Activated CD8-positive, alpha-beta memory T cell treated with anti-CD3 and anti-CD28 coated beads for 36 hours (primary cell): ENCODE measurements at regions not wholly inside any gene's neighbourhood (a gene's known extent, or its start where the extent isn't known, plus 50 kb on each side); places are given as distances from the start of the nearest gene placed in this dataset.

ENCODE experiments used
- CTCF ChIA-PET: fragments of 350-600 bp; sonication (Branson Sonifier 250); formaldehyde crosslinking; loops from one replicate; lab custom pipeline; 2021; ENCODE audit warnings: antibody characterized with exemption; lab: Charles Lee
- POLR2A ChIA-PET: fragments of 350-600 bp; sonication (Branson Sonifier 250); formaldehyde crosslinking; loops from one replicate; lab custom pipeline; 2021; ENCODE audit warnings: antibody characterized with exemption; lab: Charles Lee

- CTCF ChIA-PET, result interaction anchor here (1.0 kb wide), 1 partner anchor 205 kb away, joined by 3 read pairs; no protein-coding TSS in a partner anchor
- POLR2A ChIA-PET, result interaction anchor here (0.6 to 1.0 kb wide), 2 partner anchors 206 to 888 kb away, joined by 3 read pairs; partner anchors contain the start of gene ID2
These were observed 206.4 kb upstream of the ID2 start for GRCh38 chr2:8475349-8476031.

- ChIA-PET POLR2A (interaction anchor here (0.9 to 1.6 kb wide), 3 partner anchors 9 to 66 kb away, joined by 4 to 7 read pairs (median 6); no protein-coding TSS in a partner anchor), CTCF (interaction anchor here (0.7 to 1.5 kb wide), 2 partner anchors 10 to 227 kb away, joined by 3 to 4 read pairs; no protein-coding TSS in a partner anchor)
These were observed 204.0 kb upstream of the ID2 start for GRCh38 chr2:8477552-8478470.

- ChIA-PET CTCF (interaction anchor here (1.5 kb wide), 1 partner anchor 10 kb away, joined by 4 read pairs; no protein-coding TSS in a partner anchor), POLR2A (interaction anchor here (0.9 to 1.6 kb wide), 3 partner anchors 8 to 66 kb away, joined by 4 to 7 read pairs (median 6); no protein-coding TSS in a partner anchor)
These were observed 203.4 kb upstream of the ID2 start for GRCh38 chr2:8478471-8478793.

- CTCF ChIA-PET, result interaction anchor here (0.9 kb wide), 1 partner anchor 36 kb away, joined by 3 read pairs; no protein-coding TSS in a partner anchor
- POLR2A ChIA-PET, result no interaction called here
These were observed 202.6 kb upstream of the ID2 start for GRCh38 chr2:8479298-8479697.

- POLR2A ChIA-PET, result interaction anchor here (1.2 to 1.5 kb wide), 3 partner anchors 8 to 204 kb away, joined by 3 to 9 read pairs (median 5); partner anchors contain the start of gene ID2
- CTCF ChIA-PET, result interaction anchor here (0.6 to 1.6 kb wide), 3 partner anchors 34 to 1021 kb away, joined by 3 to 7 read pairs (median 4); no protein-coding TSS in a partner anchor
These were observed 200.9 kb upstream of the ID2 start for GRCh38 chr2:8480915-8481314.

GRCh38 chr2:8481463-8482009, 200.3 kb upstream of the ID2 start:
- POLR2A ChIA-PET, result interaction anchor here (0.9 to 1.6 kb wide), 5 partner anchors 9 to 203 kb away, joined by 3 to 9 read pairs (median 4); partner anchors contain the start of gene ID2
- CTCF ChIA-PET, result interaction anchor here (0.6 to 1.6 kb wide), 4 partner anchors 9 to 1022 kb away, joined by 3 to 7 read pairs (median 4); no protein-coding TSS in a partner anchor

- ChIA-PET CTCF (interaction anchor here (1.2 kb wide), 1 partner anchor 10 kb away, joined by 4 read pairs; no protein-coding TSS in a partner anchor), POLR2A (interaction anchor here (1.6 kb wide), 1 partner anchor 61 kb away, joined by 4 read pairs; no protein-coding TSS in a partner anchor)
These were observed 199.4 kb upstream of the ID2 start for GRCh38 chr2:8482432-8482831.

- CTCF ChIA-PET, result interaction anchor here (1.1 kb wide), 1 partner anchor 59 kb away, joined by 3 read pairs; no protein-coding TSS in a partner anchor
These were observed 197.2 kb upstream of the ID2 start for GRCh38 chr2:8484502-8485283.

GRCh38 chr2:8485736-8486135, 196.1 kb upstream of the ID2 start:
- ChIA-PET CTCF (no interaction called here), POLR2A (interaction anchor here (1.3 kb wide), 1 partner anchor 30 kb away, joined by 6 read pairs; no protein-coding TSS in a partner anchor)

More at GRCh38 chr2:8484502-8485283, 197.2 kb upstream of the ID2 start:
- POLR2A ChIA-PET, result interaction anchor here (1.3 kb wide), 1 partner anchor 31 kb away, joined by 6 read pairs; no protein-coding TSS in a partner anchor

- CTCF ChIA-PET, result interaction anchor here (0.7 kb wide), 1 partner anchor 12 kb away, joined by 3 read pairs; no protein-coding TSS in a partner anchor
- POLR2A ChIA-PET, result interaction anchor here (1.2 kb wide), 1 partner anchor 8 kb away, joined by 4 read pairs; no protein-coding TSS in a partner anchor
These were observed 195.7 kb upstream of the ID2 start for GRCh38 chr2:8486141-8486540.

GRCh38 chr2:8487461-8487932, 194.4 kb upstream of the ID2 start:
- ChIA-PET CTCF (interaction anchor here (1.4 kb wide), 1 partner anchor 10 kb away, joined by 4 read pairs; no protein-coding TSS in a partner anchor), POLR2A (interaction anchor here (1.0 to 3.3 kb wide), 6 partner anchors 9 to 194 kb away, joined by 3 to 32 read pairs (median 4); partner anchors contain the start of gene ID2)

- POLR2A ChIA-PET, result interaction anchor here (0.7 to 3.3 kb wide), 5 partner anchors 26 to 193 kb away, joined by 3 to 32 read pairs (median 3); partner anchors contain the start of gene ID2
- CTCF ChIA-PET, result interaction anchor here (0.9 to 2.0 kb wide), 4 partner anchors 10 to 34 kb away, joined by 3 to 4 read pairs (median 4); no protein-coding TSS in a partner anchor
These were observed 193.7 kb upstream of the ID2 start for GRCh38 chr2:8488001-8488738.

GRCh38 chr2:8489221-8489620, 192.6 kb upstream of the ID2 start:
- CTCF ChIA-PET, result interaction anchor here (0.9 to 2.0 kb wide), 3 partner anchors 27 to 33 kb away, joined by 3 to 4 read pairs (median 3); no protein-coding TSS in a partner anchor
- POLR2A ChIA-PET, result interaction anchor here (3.3 kb wide), 1 partner anchor 192 kb away, joined by 32 read pairs; the partner anchor contains the start of gene ID2

GRCh38 chr2:8489751-8490150, 192.1 kb upstream of the ID2 start:
- ChIA-PET POLR2A (interaction anchor here (3.3 kb wide), 1 partner anchor 192 kb away, joined by 32 read pairs; the partner anchor contains the start of gene ID2), CTCF (interaction anchor here (1.5 to 2.0 kb wide), 2 partner anchors 29 to 33 kb away, joined by 3 to 4 read pairs; no protein-coding TSS in a partner anchor)

GRCh38 chr2:8490166-8490721, 191.6 kb upstream of the ID2 start:
- ChIA-PET CTCF (no interaction called here), POLR2A (no interaction called here)
